Natural killer cell (primary cell): ENCODE measurements at regions not wholly inside any gene's neighbourhood (a gene's known extent, or its start where the extent isn't known, plus 50 kb on each side); places are given as distances from the start of the nearest gene placed in this dataset.

Experiments
- ATAC-seq, 3 donors: fragments of 150-1000 bp in 2 of 3; fragments of 200-7000 bp in 1 of 3; cut with Tn5 transposase; 1 replicate in 1 of 3; 2 replicates in 2 of 3; pipeline ENCODE4 v1.10.0; 2021; ENCODE audit warnings: mild to moderate bottlenecking in 2 of 3, moderate library complexity in 2 of 3
- DNase-seq, 2 donors: peaks; one replicate each; pipeline versions ENCODE4 v3.0.0 to v3.0.0-alpha.2; 2013 to 2021; ENCODE audit warnings: mixed read lengths in 1 of 2
- H3K27ac ChIP-seq: one replicate; pipeline ENCODE4 v1.5.1; 2013; ENCODE audit warnings: mild to moderate bottlenecking, low read length
- H3K27me3 ChIP-seq: one replicate; pipeline ENCODE4 v1.6.1; 2013; ENCODE audit warnings: low read length; ENCODE audit not compliant: control insufficient read depth, insufficient read depth
- H3K36me3 ChIP-seq: one replicate; pipeline ENCODE4 v1.6.1; 2013; ENCODE audit warnings: low read length; ENCODE audit not compliant: control insufficient read depth, insufficient read depth
- H3K4me1 ChIP-seq: one replicate; pipeline ENCODE4 v1.6.1; 2013; ENCODE audit warnings: low read length; ENCODE audit not compliant: control insufficient read depth, insufficient read depth
- H3K4me3 ChIP-seq: one replicate; pipeline ENCODE4 v1.5.1; 2013; ENCODE audit warnings: low read length
- H3K9me3 ChIP-seq: one replicate; pipeline ENCODE4 v1.6.1; 2013; ENCODE audit warnings: low read length; ENCODE audit not compliant: control insufficient read depth, insufficient read depth
- H3K27ac Mint-ChIP-seq, 2 donors: one replicate each; pipeline ENCODE4 v1.8.0; 2022; ENCODE audit warnings: mild to moderate bottlenecking in 2 of 2, mixed read lengths in 2 of 2, moderate library complexity in 1 of 2
- H3K27me3 Mint-ChIP-seq, 2 donors: one replicate each; pipeline ENCODE4 v1.8.0; 2022; ENCODE audit warnings: low read depth in 2 of 2, mixed read lengths in 2 of 2
- H3K36me3 Mint-ChIP-seq: one replicate; pipeline ENCODE4 v1.8.0; 2022; ENCODE audit warnings: mixed read lengths
- H3K4me1 Mint-ChIP-seq, 2 donors: one replicate each; pipeline ENCODE4 v1.8.0; 2022; ENCODE audit warnings: mixed read lengths in 2 of 2
- H3K4me3 Mint-ChIP-seq: one replicate; pipeline ENCODE4 v1.8.0; 2022; ENCODE audit warnings: mild to moderate bottlenecking, moderate library complexity, mixed read lengths
- H3K9me3 Mint-ChIP-seq, 2 donors: one replicate each; pipeline ENCODE4 v1.8.0; 2022; ENCODE audit warnings: mixed read lengths in 2 of 2
- CTCF ChIP-seq: fragments of 200-600 bp; IDR thresholded peaks from one replicate; pipeline ENCODE4 v1.8.0; 2022; ENCODE audit warnings: antibody characterized with exemption
- WGBS: methylation state at CpG from one replicate; pipeline ENCODE4 v1.1.7; 2013; ENCODE audit warnings: missing lambda C conversion rate; ENCODE audit not compliant: insufficient coverage; 5-methylcytosine and 5-hydroxymethylcytosine counted together
- intact Hi-C: fragments of 100-400 bp; cut with micrococcal nuclease; formaldehyde crosslinking; loops from one replicate; pipeline ENCODE4 v1.14.2; 2022

GRCh38 chr2:62568983-62569837 lies 63.2 kb upstream of the TMEM17 start:
- no peaks in the 10 kb centered on the region for H3K9me3 ChIP-seq
- ATAC-seq (no peak), DNase-seq (no peak)
- no peak overlapping the region for H3K4me3 ChIP-seq
- H3K4me3 Mint-ChIP-seq: no peak overlapping the region
- H3K27ac Mint-ChIP-seq: no peak overlapping the region
- H3K4me1 ChIP-seq: peaks cover 3% of the 10 kb centered on the region
- 84% methylated on average over 5 of the region's 5 CpGs for WGBS
- intact Hi-C loops: no loop called here
- peaks cover 27 to 47% of the 10 kb centered on the region in 2 donors for H3K27me3 Mint-ChIP-seq
- TF ChIP-seq CTCF: no peak
- H3K4me1 Mint-ChIP-seq: no peaks in the 10 kb centered on the region
- H3K27me3 ChIP-seq: peaks cover 5% of the 10 kb centered on the region
- no peaks in the 10 kb centered on the region for H3K36me3 ChIP-seq
- no peak overlapping the region for H3K27ac ChIP-seq
- no peaks in the 10 kb centered on the region for H3K9me3 Mint-ChIP-seq
- no peaks in the 10 kb centered on the region for H3K36me3 Mint-ChIP-seq

- Histone ChIP-seq H3K4me1 (peaks cover 3% of the 10 kb centered on the region), H3K27me3 (peaks cover 5% of the 10 kb centered on the region), H3K27ac (no peak overlapping the region), H3K4me3 (no peak overlapping the region), H3K36me3 (no peaks in the 10 kb centered on the region), H3K9me3 (no peaks in the 10 kb centered on the region)
- H3K27ac Mint-ChIP-seq: no peak overlapping the region
- no peaks in the 10 kb centered on the region for H3K9me3 Mint-ChIP-seq
- WGBS: no CpG with 5 or more reads among the region's 1 CpG
- no peak for ATAC-seq
- H3K27me3 Mint-ChIP-seq: peaks cover 22 to 42% of the 10 kb centered on the region in 2 donors
- H3K36me3 Mint-ChIP-seq: no peaks in the 10 kb centered on the region
- TF ChIP-seq CTCF: no peak
- intact Hi-C loops: no loop called here
- no peaks in the 10 kb centered on the region for H3K4me1 Mint-ChIP-seq
- no peak for DNase-seq
- H3K4me3 Mint-ChIP-seq: no peak overlapping the region
Measured at GRCh38 chr2:62568074-62568473, 62.1 kb upstream of the TMEM17 start.

- Histone ChIP-seq H3K9me3 (no peaks in the 10 kb centered on the region), H3K4me3 (no peak overlapping the region), H3K27me3 (peaks cover 5% of the 10 kb centered on the region), H3K4me1 (peaks cover 3% of the 10 kb centered on the region), H3K27ac (no peak overlapping the region), H3K36me3 (no peaks in the 10 kb centered on the region)
- Mint-ChIP-seq H3K27me3 (peaks cover 18 to 40% of the 10 kb centered on the region in 2 donors), H3K36me3 (no peaks in the 10 kb centered on the region), H3K4me1 (no peaks in the 10 kb centered on the region), H3K4me3 (no peak overlapping the region), H3K27ac (no peak overlapping the region), H3K9me3 (no peaks in the 10 kb centered on the region)
- WGBS: 100% methylated on average over 1 of the region's 2 CpGs
- ATAC-seq: peak in 1 of 3 donors; percentile 17
- DNase-seq: no peak
- TF ChIP-seq CTCF: no peak
- intact Hi-C loops: no loop called here
Measured at GRCh38 chr2:62567669-62568068, 61.7 kb upstream of the TMEM17 start.

GRCh38 chr2:62566847-62567246 lies 60.9 kb upstream of the TMEM17 start:
- TF ChIP-seq CTCF: no peak
- H3K4me1 ChIP-seq: peaks cover 3% of the 10 kb centered on the region
- H3K27ac ChIP-seq: no peak overlapping the region
- no CpG with 5 or more reads among the region's 1 CpG for WGBS
- H3K27me3 ChIP-seq: peaks cover 4% of the 10 kb centered on the region
- Mint-ChIP-seq H3K27me3 (peaks cover 12 to 38% of the 10 kb centered on the region in 2 donors), H3K27ac (no peak overlapping the region), H3K36me3 (no peaks in the 10 kb centered on the region), H3K9me3 (no peaks in the 10 kb centered on the region), H3K4me3 (no peak overlapping the region), H3K4me1 (no peaks in the 10 kb centered on the region)
- H3K36me3 ChIP-seq: no peaks in the 10 kb centered on the region
- intact Hi-C loops: no loop called here
- no peak overlapping the region for H3K4me3 ChIP-seq
- DNase-seq: no peak
- ATAC-seq: no peak
- H3K9me3 ChIP-seq: no peaks in the 10 kb centered on the region
